ENCODE measurements at regions not wholly inside any gene's neighbourhood (a gene's known extent, or its start where the extent isn't known, plus 50 kb on each side); places are given as distances from the start of the nearest gene placed in this dataset.

DNA sequence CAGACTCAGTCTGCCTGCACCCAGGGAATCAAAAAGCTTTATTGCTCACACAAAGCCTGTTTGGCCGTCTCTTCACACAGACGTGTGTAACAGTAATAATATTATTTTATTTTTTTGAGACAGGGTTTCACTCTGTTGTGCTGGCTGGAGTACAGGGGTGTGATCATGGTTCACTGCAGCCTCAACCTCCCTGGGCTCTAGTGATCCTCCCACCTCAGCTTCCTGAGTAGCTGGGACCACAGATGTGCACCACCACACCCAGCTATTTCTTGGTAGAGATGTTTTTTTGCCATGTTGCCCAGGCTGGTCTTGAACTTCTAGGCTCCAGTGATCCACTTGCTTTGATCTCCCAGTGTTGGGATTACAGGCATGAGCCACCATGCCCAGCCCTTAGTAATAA, 88.4 kb upstream of the DCD start:
- ATAC-seq (no peak), DNase-seq (no peak)
- 79 to 88% methylated on average over 2 of the region's 2 CpGs for WGBS, 2 donors
- H3K27me3 ChIP-seq: no peaks in the 10 kb centered on the region
- H3K9me3 ChIP-seq: no peaks in the 10 kb centered on the region
- H3K36me3 ChIP-seq (replicated peaks in 1 of 2; ENCODE audit: insufficient read depth in 1 of 2, low read depth in 2 of 2): no peaks in the 10 kb centered on the region
- H3K4me1 ChIP-seq: peaks cover 13% of the 10 kb centered on the region
- TF ChIP-seq, protein P1, sequence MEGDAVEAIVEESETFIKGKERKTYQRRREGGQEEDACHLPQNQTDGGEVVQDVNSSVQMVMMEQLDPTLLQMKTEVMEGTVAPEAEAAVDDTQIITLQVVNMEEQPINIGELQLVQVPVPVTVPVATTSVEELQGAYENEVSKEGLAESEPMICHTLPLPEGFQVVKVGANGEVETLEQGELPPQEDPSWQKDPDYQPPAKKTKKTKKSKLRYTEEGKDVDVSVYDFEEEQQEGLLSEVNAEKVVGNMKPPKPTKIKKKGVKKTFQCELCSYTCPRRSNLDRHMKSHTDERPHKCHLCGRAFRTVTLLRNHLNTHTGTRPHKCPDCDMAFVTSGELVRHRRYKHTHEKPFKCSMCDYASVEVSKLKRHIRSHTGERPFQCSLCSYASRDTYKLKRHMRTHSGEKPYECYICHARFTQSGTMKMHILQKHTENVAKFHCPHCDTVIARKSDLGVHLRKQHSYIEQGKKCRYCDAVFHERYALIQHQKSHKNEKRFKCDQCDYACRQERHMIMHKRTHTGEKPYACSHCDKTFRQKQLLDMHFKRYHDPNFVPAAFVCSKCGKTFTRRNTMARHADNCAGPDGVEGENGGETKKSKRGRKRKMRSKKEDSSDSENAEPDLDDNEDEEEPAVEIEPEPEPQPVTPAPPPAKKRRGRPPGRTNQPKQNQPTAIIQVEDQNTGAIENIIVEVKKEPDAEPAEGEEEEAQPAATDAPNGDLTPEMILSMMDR (IDR thresholded peaks at IDR 0.05): no peak
- TF ChIP-seq POLR2A (IDR thresholded peaks at IDR 0.05): no peak
- H3K4me3 ChIP-seq: no peak overlapping the region
- no peak overlapping the region for H3K27ac ChIP-seq
- intact Hi-C loops (cut with DNase I): no loop called here

DNA sequence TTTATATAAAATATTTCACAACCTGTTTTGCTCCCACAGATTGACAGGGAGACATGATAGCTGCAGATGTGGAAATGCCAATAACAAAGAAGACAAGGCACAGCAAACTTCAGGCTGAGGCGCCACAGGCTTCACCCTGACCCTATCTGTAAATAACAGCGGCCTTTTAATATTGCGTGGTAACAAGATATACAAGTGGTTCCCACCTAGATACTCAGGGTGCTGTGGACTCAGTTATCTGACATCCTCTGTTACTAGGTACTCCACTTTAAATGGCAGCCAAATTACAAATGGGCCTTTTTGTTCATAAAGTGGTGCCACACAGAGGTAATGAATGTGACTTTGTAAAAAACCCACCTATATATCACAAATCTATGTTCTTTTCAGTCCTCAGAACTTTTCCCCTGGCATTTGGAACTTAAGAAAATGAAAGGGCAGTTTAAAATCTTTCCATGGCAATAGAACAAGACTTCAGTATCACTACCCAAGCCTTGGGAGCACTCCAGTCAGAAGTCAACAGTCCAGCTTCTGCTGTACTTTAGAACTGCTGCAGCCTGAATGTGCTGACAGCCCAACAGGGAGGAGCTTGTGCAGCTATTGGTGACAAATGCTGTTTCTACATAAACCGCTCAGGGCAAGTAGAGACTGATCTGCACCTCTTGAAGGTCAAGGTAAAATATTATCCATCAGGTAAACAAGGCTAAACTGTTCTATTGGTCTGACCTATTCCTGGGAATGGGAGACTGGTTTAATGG, 86.2 kb upstream of the DCD start:
- 55 to 61% methylated on average over 4 of the region's 4 CpGs for WGBS, 2 donors
- intact Hi-C loops (cut with DNase I): no loop called here
- H3K27ac ChIP-seq: peak overlapping the region in 3 of 4 donors; percentile 4 to 41 (median 36)
- DNase-seq: peak; percentile 42 to 65 (median 62)
- H3K36me3 ChIP-seq (replicated peaks in 1 of 2; ENCODE audit: insufficient read depth in 1 of 2, low read depth in 2 of 2): no peaks in the 10 kb centered on the region
- peaks cover 13% of the 10 kb centered on the region for H3K4me1 ChIP-seq
- TF ChIP-seq, protein P1 (IDR thresholded peaks at IDR 0.05): no peak
- TF ChIP-seq POLR2A (IDR thresholded peaks at IDR 0.05): no peak
- ATAC-seq: peak; percentile 93
- H3K4me3 ChIP-seq: no peak overlapping the region
- H3K27me3 ChIP-seq: no peaks in the 10 kb centered on the region
- no peaks in the 10 kb centered on the region for H3K9me3 ChIP-seq

DNA sequence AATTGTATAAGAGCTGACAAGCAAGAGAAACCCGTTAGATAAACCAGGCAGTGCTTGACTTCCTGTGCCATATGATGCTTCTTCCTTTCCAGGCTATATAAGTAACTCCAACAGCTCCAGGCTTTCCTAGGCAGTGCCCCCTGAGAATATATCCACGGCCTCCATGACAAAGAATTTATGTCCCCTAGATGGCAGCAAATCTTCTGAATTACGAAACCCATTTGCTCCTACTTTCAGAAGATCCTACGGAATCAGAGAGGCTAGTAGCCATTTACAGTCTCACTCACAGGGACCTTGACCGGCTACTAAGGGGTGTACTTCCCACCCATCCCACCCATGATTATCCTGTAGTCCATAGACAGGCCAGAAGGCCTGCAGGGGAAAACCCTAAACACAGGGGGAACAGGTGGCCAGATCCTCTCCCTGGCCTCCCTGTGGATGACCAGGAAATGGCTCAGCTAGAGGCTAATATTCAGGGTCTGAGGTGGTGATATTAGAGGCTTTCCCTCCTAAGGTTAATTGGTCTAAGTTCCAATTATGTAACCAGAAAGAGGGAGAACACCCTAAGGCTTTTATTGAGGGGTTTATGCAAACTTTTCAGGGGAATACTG, 77.2 kb upstream of the DCD start:
- H3K4me1 ChIP-seq: no peaks in the 10 kb centered on the region
- 20 to 23% methylated on average over 5 of the region's 5 CpGs for WGBS, 2 donors
- TF ChIP-seq, protein P1 (IDR thresholded peaks at IDR 0.05): peak; percentile 23 to 45 (median 33)
- TF ChIP-seq POLR2A (IDR thresholded peaks at IDR 0.05): no peak
- H3K36me3 ChIP-seq (replicated peaks in 1 of 2; ENCODE audit: insufficient read depth in 1 of 2, low read depth in 2 of 2): no peaks in the 10 kb centered on the region
- peak in 2 of 4 donors; percentile 7 for DNase-seq
- peak; percentile 59 for ATAC-seq
- H3K4me3 ChIP-seq: no peak overlapping the region
- H3K27ac ChIP-seq: no peak overlapping the region
- H3K9me3 ChIP-seq: no peaks in the 10 kb centered on the region
- peaks cover 0 to 3% of the 10 kb centered on the region in 2 donors for H3K27me3 ChIP-seq
- intact Hi-C loops (cut with DNase I): loop anchor here (10.0 kb wide), 1 partner anchor 229 kb away; no protein-coding TSS in a partner anchor

DNA sequence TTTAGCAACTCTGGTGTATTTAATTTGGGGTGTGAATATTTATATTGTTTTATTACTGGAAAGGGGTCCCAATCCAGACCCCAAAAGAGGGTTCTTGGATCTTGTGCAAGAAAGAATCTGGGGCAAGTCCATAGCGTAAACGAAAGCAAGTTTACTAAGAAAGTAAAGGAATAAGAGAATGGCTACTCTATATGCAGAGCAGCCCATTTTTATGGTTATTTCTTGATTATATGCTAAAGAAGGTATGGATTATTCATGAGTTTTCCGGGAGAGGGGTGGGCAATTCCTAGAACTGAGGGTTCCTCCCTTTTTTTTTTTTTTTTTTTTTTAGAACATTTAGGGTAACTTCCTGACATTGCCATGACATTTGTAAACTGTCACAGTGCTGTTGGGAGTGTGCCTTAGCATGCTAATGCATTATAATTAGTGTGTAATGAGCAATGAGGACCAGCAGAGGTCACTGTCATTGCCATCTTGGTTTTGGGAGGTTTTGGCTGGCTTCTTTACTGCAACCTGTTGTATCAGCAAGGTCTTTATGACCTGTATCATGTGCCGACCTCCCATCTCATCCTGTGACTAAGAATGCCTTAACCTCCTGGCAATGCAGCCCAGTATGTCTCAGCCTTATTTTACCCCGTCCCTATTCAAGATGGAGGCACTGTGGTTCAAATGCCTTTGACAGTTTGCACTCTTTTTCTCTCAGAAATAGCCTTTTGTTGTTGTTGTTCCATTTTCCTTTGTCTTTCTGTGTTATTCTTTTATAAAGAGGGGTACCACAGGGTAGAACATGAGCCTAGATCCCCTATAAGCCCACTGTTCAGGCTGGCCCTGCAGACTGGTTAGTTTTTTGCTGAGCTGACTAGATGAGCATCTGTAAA, 75.5 kb upstream of the DCD start:
- Histone ChIP-seq H3K27me3 (peaks cover 0 to 3% of the 10 kb centered on the region in 2 donors), H3K4me1 (no peaks in the 10 kb centered on the region), H3K4me3 (no peak overlapping the region), H3K9me3 (no peaks in the 10 kb centered on the region), H3K36me3 (replicated peaks in 1 of 2; ENCODE audit: insufficient read depth in 1 of 2, low read depth in 2 of 2) (no peaks in the 10 kb centered on the region), H3K27ac (no peak overlapping the region)
- intact Hi-C loops (cut with DNase I): loop anchor here (10.0 kb wide), 1 partner anchor 231 kb away; no protein-coding TSS in a partner anchor
- TF ChIP-seq, protein P1 (IDR thresholded peaks at IDR 0.05): peak in 6 of 7 experiments; percentile 35 to 46 (median 40)
- no peak for TF ChIP-seq POLR2A (IDR thresholded peaks at IDR 0.05)
- ATAC-seq: no peak
- WGBS, 2 donors: 50% methylated on average over 5 of the region's 5 CpGs
- no peak for DNase-seq
